DMS53 treated with DMSO at 0.1 percent for 48 hours (cell line): ENCODE measurements at regions not wholly inside any gene's neighbourhood (a gene's known extent, or its start where the extent isn't known, plus 50 kb on each side); places are given as distances from the start of the nearest gene placed in this dataset.

ENCODE experiments used
- DNase-seq: peaks from one replicate; lab custom pipeline; 2025; ENCODE audit not compliant: unreplicated experiment; lab: John Stamatoyannopoulos, UW

DNA sequence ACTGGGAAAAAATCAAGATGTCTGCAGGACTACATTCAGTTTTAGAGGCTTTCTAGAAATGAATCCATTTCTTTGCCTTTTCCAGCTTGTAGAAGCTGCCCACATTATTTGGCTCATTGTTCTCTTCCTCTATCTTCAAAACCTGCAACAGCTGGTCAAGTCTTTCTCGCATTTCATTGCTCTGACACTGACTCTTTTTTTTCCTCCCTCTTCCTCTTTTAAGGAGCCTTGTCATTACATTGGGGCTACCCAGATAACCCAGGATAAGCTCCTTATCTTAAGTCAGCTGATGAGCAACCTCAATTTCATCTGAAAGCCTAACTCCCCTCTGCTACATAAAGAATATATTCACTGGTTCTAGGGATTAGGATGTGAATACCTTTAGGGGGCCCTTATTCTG lies 53.2 kb upstream of the CEP162 start:
- no peak for DNase-seq

DNA sequence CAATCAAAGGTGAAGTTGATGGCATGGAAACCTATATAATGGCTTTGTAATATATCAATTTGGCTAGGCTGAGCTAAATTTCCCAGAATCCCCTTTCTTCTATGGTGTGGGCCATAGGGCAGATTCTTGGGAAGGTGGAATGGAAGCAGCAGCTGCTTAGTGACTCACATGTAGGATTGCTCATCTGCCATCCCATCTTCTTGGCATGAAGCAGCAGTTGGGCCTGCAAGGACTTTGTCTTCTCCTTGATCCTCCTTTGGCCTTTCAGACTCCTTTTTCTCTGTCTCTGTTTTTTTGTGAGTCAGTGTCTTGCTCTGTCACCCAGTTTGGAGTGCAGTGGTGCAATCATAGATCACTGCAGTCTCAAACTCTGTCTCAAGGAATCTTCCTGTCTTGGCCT lies 52.6 kb upstream of the CEP162 start:
- DNase-seq = no peak

DNA sequence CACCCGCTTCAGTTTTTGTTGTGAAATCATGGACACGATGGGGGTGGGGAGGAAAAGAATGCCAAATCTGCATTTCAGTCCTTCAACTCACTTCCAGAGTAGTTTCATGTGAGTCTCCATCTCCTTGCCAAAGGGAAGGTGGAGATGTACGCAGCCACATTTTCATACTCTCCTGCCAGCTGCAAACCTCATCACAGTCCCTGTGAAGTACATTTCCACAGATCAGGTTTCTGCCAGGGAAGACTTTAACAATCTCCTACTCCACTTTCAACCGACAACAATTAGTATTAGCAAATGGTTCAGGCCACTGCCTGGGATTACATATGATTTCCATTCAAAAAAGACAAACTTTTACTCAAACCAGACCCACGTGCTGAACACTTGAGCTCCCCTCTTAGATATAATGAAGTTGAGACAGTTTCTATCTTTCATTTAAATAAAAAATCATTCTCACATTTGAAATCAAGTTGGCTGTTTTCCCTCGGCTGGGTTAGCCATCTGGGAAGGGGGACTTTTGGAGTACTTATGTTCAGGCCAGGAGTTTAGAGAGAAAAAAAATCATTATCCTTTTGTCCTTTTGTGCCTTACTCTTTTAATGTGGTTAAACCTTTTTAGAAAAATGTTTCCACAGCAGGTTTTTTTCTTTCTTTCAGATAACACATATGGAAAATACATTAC lies 51.0 kb upstream of the CEP162 start:
- no peak for DNase-seq
